ENCODE measurements at regions not wholly inside any gene's neighbourhood (a gene's known extent, or its start where the extent isn't known, plus 50 kb on each side); places are given as distances from the start of the nearest gene placed in this dataset.

DNA sequence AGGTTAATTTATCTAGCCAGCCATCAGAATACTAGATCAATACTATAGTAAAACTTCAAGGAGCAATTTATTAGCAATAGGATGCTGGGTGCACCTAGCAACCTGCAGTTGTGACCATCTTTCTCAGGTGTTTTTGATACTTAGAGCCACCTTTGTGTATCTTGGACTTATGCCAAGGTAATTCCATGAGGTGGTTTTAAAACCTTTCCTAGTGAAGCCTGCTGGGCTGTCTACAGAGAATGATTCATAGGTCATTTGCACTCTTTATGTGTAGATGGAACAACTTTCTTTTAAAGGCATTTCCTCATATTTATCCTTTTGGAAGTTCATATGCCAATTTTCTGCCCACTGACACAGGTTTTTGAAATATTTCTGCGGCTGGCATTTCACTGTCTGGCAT is 1030.1 kb upstream of the POU3F3 start:
- Histone ChIP-seq H3K27me3 (ENCODE audit: control insufficient read depth, insufficient read depth, low read length) (no peaks in the 10 kb centered on the region), H3K27ac (ENCODE audit: low read depth, low read length) (no peak overlapping the region), H3K4me3 (ENCODE audit: low read depth, low read length) (no peak overlapping the region), H3K9me3 (ENCODE audit: control insufficient read depth, insufficient read depth, low read length) (peaks cover 7% of the 10 kb centered on the region)
- ChIA-PET POLR2A (no interaction called here), CTCF (no interaction called here)
- no peak for DNase-seq (ENCODE audit: low read depth, low spot score)
- TF ChIP-seq, protein P1, sequence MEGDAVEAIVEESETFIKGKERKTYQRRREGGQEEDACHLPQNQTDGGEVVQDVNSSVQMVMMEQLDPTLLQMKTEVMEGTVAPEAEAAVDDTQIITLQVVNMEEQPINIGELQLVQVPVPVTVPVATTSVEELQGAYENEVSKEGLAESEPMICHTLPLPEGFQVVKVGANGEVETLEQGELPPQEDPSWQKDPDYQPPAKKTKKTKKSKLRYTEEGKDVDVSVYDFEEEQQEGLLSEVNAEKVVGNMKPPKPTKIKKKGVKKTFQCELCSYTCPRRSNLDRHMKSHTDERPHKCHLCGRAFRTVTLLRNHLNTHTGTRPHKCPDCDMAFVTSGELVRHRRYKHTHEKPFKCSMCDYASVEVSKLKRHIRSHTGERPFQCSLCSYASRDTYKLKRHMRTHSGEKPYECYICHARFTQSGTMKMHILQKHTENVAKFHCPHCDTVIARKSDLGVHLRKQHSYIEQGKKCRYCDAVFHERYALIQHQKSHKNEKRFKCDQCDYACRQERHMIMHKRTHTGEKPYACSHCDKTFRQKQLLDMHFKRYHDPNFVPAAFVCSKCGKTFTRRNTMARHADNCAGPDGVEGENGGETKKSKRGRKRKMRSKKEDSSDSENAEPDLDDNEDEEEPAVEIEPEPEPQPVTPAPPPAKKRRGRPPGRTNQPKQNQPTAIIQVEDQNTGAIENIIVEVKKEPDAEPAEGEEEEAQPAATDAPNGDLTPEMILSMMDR (IDR thresholded peaks at IDR 0.05; ENCODE audit: low read depth, low read length): no peak

- ChIA-PET CTCF (no interaction called here), POLR2A (no interaction called here)
- DNase-seq (ENCODE audit: low read depth, low spot score): no peak
- H3K9me3 ChIP-seq (ENCODE audit: control insufficient read depth, insufficient read depth, low read length): peaks cover 7% of the 10 kb centered on the region; the same call in 1 of the 2 replicates
- TF ChIP-seq, protein P1 (IDR thresholded peaks at IDR 0.05; ENCODE audit: low read depth, low read length): no peak
- no peaks in the 10 kb centered on the region for H3K27me3 ChIP-seq (ENCODE audit: control insufficient read depth, insufficient read depth, low read length)
- no peak overlapping the region for H3K4me3 ChIP-seq (ENCODE audit: low read depth, low read length)
- no peak overlapping the region for H3K27ac ChIP-seq (ENCODE audit: low read depth, low read length)
Observed at GRCh38 chr2:103847276-103847675, 1006.6 kb upstream of the POU3F3 start.

- Histone ChIP-seq H3K27ac (ENCODE audit: low read depth, low read length) (no peak overlapping the region), H3K4me3 (ENCODE audit: low read depth, low read length) (no peak overlapping the region), H3K27me3 (ENCODE audit: control insufficient read depth, insufficient read depth, low read length) (no peaks in the 10 kb centered on the region), H3K9me3 (ENCODE audit: control insufficient read depth, insufficient read depth, low read length) (peaks cover 12% of the 10 kb centered on the region)
- ChIA-PET POLR2A (no interaction called here), CTCF (no interaction called here)
- no peak for DNase-seq (ENCODE audit: low read depth, low spot score)
- TF ChIP-seq, protein P1 (IDR thresholded peaks at IDR 0.05; ENCODE audit: low read depth, low read length): no peak
Observed at GRCh38 chr2:103859238-103859637, 994.7 kb upstream of the POU3F3 start.

GRCh38 chr2:103860016-103860415 is 993.9 kb upstream of the POU3F3 start:
- Histone ChIP-seq H3K27me3 (ENCODE audit: control insufficient read depth, insufficient read depth, low read length) (no peaks in the 10 kb centered on the region), H3K27ac (ENCODE audit: low read depth, low read length) (no peak overlapping the region), H3K9me3 (ENCODE audit: control insufficient read depth, insufficient read depth, low read length) (peaks cover 12% of the 10 kb centered on the region), H3K4me3 (ENCODE audit: low read depth, low read length) (no peak overlapping the region)
- TF ChIP-seq, protein P1 (IDR thresholded peaks at IDR 0.05; ENCODE audit: low read depth, low read length): no peak
- DNase-seq (ENCODE audit: low read depth, low spot score): no peak
- CTCF ChIA-PET: no interaction called here
- POLR2A ChIA-PET: no interaction called here

- no peak overlapping the region for H3K4me3 ChIP-seq (ENCODE audit: low read depth, low read length)
- no peak overlapping the region for H3K27ac ChIP-seq (ENCODE audit: low read depth, low read length)
- no peaks in the 10 kb centered on the region for H3K27me3 ChIP-seq (ENCODE audit: control insufficient read depth, insufficient read depth, low read length)
- H3K9me3 ChIP-seq (ENCODE audit: control insufficient read depth, insufficient read depth, low read length): peaks cover 12% of the 10 kb centered on the region
- TF ChIP-seq, protein P1 (IDR thresholded peaks at IDR 0.05; ENCODE audit: low read depth, low read length): no peak
- POLR2A ChIA-PET: no interaction called here
- CTCF ChIA-PET: no interaction called here
- DNase-seq (ENCODE audit: low read depth, low spot score): no peak
Observed at GRCh38 chr2:103868396-103868795, 985.5 kb upstream of the POU3F3 start.

Measured in AG04450 (cell line).